CD14-positive monocyte (primary cell): ENCODE measurements at regions not wholly inside any gene's neighbourhood (a gene's known extent, or its start where the extent isn't known, plus 50 kb on each side); places are given as distances from the start of the nearest gene placed in this dataset.

Source experiments
- DNase-seq, 3 donors: peaks; one replicate each; pipeline ENCODE4 v3.0.0-alpha.2; 2011 to 2022
- H2AFZ ChIP-seq: 2 replicates; pipeline ENCODE4 v1.6.0; 2012; ENCODE audit warnings: mild to moderate bottlenecking, low read depth, low read length, inconsistent platforms; ENCODE audit not compliant: insufficient read depth, poor library complexity, severe bottlenecking
- H3K27ac ChIP-seq, 2 donors: 1 replicate in 1 of 2; 2 replicates in 1 of 2; pipeline ENCODE4 v1.5.1; 2012 to 2013; ENCODE audit warnings: low read length in 2 of 2, control low read depth in 1 of 2, inconsistent platforms in 1 of 2, low read depth in 1 of 2, mild to moderate bottlenecking in 1 of 2
- H3K27me3 ChIP-seq, 2 donors: one replicate each; pipeline versions ENCODE4 v1.6.0 to v1.6.1; 2011 to 2013; ENCODE audit warnings: low read length in 2 of 2; ENCODE audit not compliant: control insufficient read depth in 2 of 2, insufficient read depth in 2 of 2
- H3K36me3 ChIP-seq, 2 donors: replicated peaks in 1 of 2; 1 replicate in 1 of 2; 2 replicates in 1 of 2; pipeline versions ENCODE4 v1.5.1 to v1.6.1; 2012 to 2013; ENCODE audit warnings: low read length in 2 of 2, control low read depth in 1 of 2, inconsistent platforms in 1 of 2, mild to moderate bottlenecking in 1 of 2; ENCODE audit not compliant: insufficient read depth in 2 of 2, control insufficient read depth in 1 of 2
- H3K4me1 ChIP-seq, 2 donors: 1 replicate in 1 of 2; 2 replicates in 1 of 2; pipeline versions ENCODE4 v1.5.1 to v1.6.1; 2012 to 2013; ENCODE audit warnings: low read length in 2 of 2, control low read depth in 1 of 2, inconsistent platforms in 1 of 2, mild to moderate bottlenecking in 1 of 2, moderate library complexity in 1 of 2; ENCODE audit not compliant: insufficient read depth in 2 of 2, control insufficient read depth in 1 of 2
- H3K4me2 ChIP-seq: replicated peaks from 2 replicates; pipeline ENCODE3; 2012; ENCODE audit warnings: low read length, moderate library complexity, mild to moderate bottlenecking; ENCODE audit not compliant: poor library complexity, severe bottlenecking; ENCODE audit errors: extremely low read depth
- H3K4me3 ChIP-seq, 3 experiments: fragments of 200-600 bp in 1 of 3; sonication (generic) in 1 of 3; replicated peaks in 1 of 3; 1 replicate in 2 of 3; 2 replicates in 1 of 3; pipeline ENCODE4 v1.5.1; 2011 to 2013; ENCODE audit warnings: low read length in 3 of 3, mild to moderate bottlenecking in 3 of 3, control low read depth in 2 of 3, low read depth in 2 of 3, inconsistent platforms in 1 of 3, moderate library complexity in 1 of 3
- H3K79me2 ChIP-seq: 2 replicates; pipeline ENCODE4 v1.6.0; 2012; ENCODE audit warnings: mild to moderate bottlenecking, control low read depth, inconsistent platforms, low read length, moderate library complexity; ENCODE audit not compliant: insufficient read depth
- H3K9ac ChIP-seq: 2 replicates; pipeline ENCODE4 v1.6.0; 2017; ENCODE audit warnings: low read length, mild to moderate bottlenecking; ENCODE audit not compliant: insufficient read depth, poor library complexity, severe bottlenecking
- H3K9me3 ChIP-seq, 2 donors: replicated peaks in 1 of 2; 1 replicate in 1 of 2; 2 replicates in 1 of 2; pipeline versions ENCODE4 v1.5.1 to v1.6.1; 2012 to 2013; ENCODE audit warnings: low read length in 2 of 2, control low read depth in 1 of 2; ENCODE audit not compliant: control insufficient read depth in 1 of 2, insufficient read depth in 1 of 2
- H4K20me1 ChIP-seq: 2 replicates; pipeline ENCODE4 v1.6.0; 2012; ENCODE audit warnings: mild to moderate bottlenecking, low read length, control low read depth, moderate library complexity; ENCODE audit not compliant: insufficient read depth
- H3K27ac Mint-ChIP-seq, 7 donors: one replicate each; pipeline ENCODE4 v1.8.0; 2020; ENCODE audit warnings: mild to moderate bottlenecking in 7 of 7, mixed read lengths in 7 of 7, moderate library complexity in 6 of 7, inconsistent platforms in 2 of 7
- H3K27me3 Mint-ChIP-seq, 3 donors: one replicate each; pipeline ENCODE4 v1.8.0; 2021 to 2022; ENCODE audit warnings: low read depth in 3 of 3, mild to moderate bottlenecking in 3 of 3, mixed read lengths in 3 of 3, moderate library complexity in 3 of 3, inconsistent platforms in 1 of 3
- H3K36me3 Mint-ChIP-seq, 2 donors: one replicate each; pipeline ENCODE4 v1.8.0; 2020; ENCODE audit warnings: mixed read lengths in 2 of 2, inconsistent platforms in 1 of 2, mild to moderate bottlenecking in 1 of 2
- H3K4me1 Mint-ChIP-seq: one replicate; pipeline ENCODE4 v1.8.0; 2020; ENCODE audit warnings: mild to moderate bottlenecking, mixed read lengths
- H3K4me3 Mint-ChIP-seq, 2 donors: one replicate each; pipeline ENCODE4 v1.8.0; 2020; ENCODE audit warnings: mild to moderate bottlenecking in 2 of 2, mixed read lengths in 2 of 2, moderate library complexity in 1 of 2
- H3K9me3 Mint-ChIP-seq, 7 donors: one replicate each; pipeline ENCODE4 v1.8.0; 2020 to 2022; ENCODE audit warnings: mixed read lengths in 7 of 7, mild to moderate bottlenecking in 6 of 7, moderate library complexity in 6 of 7, inconsistent platforms in 2 of 7
- CTCF ChIP-seq: fragments of 200-600 bp; IDR thresholded peaks from one replicate; pipeline ENCODE4 v1.8.0; 2022; ENCODE audit warnings: antibody characterized with exemption, mild to moderate bottlenecking
- WGBS: methylation state at CpG from one replicate; pipeline ENCODE4 v1.1.5; 2013; ENCODE audit warnings: missing lambda C conversion rate; ENCODE audit not compliant: insufficient coverage; 5-methylcytosine and 5-hydroxymethylcytosine counted together
- intact Hi-C, 2 donors: fragments of 100-400 bp; cut with micrococcal nuclease; formaldehyde crosslinking; loops; one replicate each; pipeline versions ENCODE4 v1.15.0 to v1.15.1; 2023

- no peak overlapping the region for H3K27ac ChIP-seq
- DNase-seq = no peak
- intact Hi-C loops = no loop called here
- Mint-ChIP-seq H3K9me3 (peaks cover 0 to 7% (median 5%) of the 10 kb centered on the region in 7 donors), H3K27me3 (peaks cover 0 to 1% (median 0%) of the 10 kb centered on the region in 3 donors), H3K4me1 (no peaks in the 10 kb centered on the region), H3K27ac (no peak overlapping the region), H3K36me3 (no peaks in the 10 kb centered on the region), H3K4me3 (no peak overlapping the region)
- H3K4me2 ChIP-seq = no peak overlapping the region
- peaks cover 0 to 6% of the 10 kb centered on the region in 2 donors for H3K9me3 ChIP-seq
- H3K4me1 ChIP-seq = no peaks in the 10 kb centered on the region
- no peak overlapping the region for H2AFZ ChIP-seq
- WGBS = no CpG with 5 or more reads among the region's 3 CpGs
- no peak overlapping the region for H3K9ac ChIP-seq
- no peaks in the 10 kb centered on the region for H3K36me3 ChIP-seq
- H3K27me3 ChIP-seq = no peaks in the 10 kb centered on the region
- TF ChIP-seq CTCF = no peak
- no peaks in the 10 kb centered on the region for H3K79me2 ChIP-seq
- no peak overlapping the region for H3K4me3 ChIP-seq
- H4K20me1 ChIP-seq = no peaks in the 10 kb centered on the region
Measured at GRCh38 chr6:86203044-86203443, 560.4 kb upstream of the SYNCRIP start.

- Histone ChIP-seq H3K27me3 (no peaks in the 10 kb centered on the region), H2AFZ (no peak overlapping the region), H3K27ac (no peak overlapping the region), H3K4me3 (no peak overlapping the region), H3K9ac (no peak overlapping the region), H3K36me3 (no peaks in the 10 kb centered on the region), H3K79me2 (no peaks in the 10 kb centered on the region), H3K9me3 (no peaks in the 10 kb centered on the region), H3K4me2 (no peak overlapping the region), H4K20me1 (no peaks in the 10 kb centered on the region), H3K4me1 (no peaks in the 10 kb centered on the region)
- Mint-ChIP-seq H3K4me1 (no peaks in the 10 kb centered on the region), H3K27ac (no peak overlapping the region), H3K36me3 (no peaks in the 10 kb centered on the region), H3K9me3 (peaks cover 0 to 5% (median 1%) of the 10 kb centered on the region in 7 donors), H3K27me3 (no peaks in the 10 kb centered on the region), H3K4me3 (no peak overlapping the region)
- no CpG with 5 or more reads among the region's 3 CpGs for WGBS
- intact Hi-C loops = no loop called here
- no peak for DNase-seq
- no peak for TF ChIP-seq CTCF
Measured at GRCh38 chr6:86193821-86194220, 551.1 kb upstream of the SYNCRIP start.
